DLD1 (cell line): ENCODE measurements at regions not wholly inside any gene's neighbourhood (a gene's known extent, or its start where the extent isn't known, plus 50 kb on each side); places are given as distances from the start of the nearest gene placed in this dataset.

ENCODE experiments used
- in situ Hi-C: cut with HindIII; loops from 2 replicates; pipeline ENCODE4 v1.10.0; 2017; ENCODE audit warnings: low sequenced_read_pairs

- in situ Hi-C loops, result no loop called here
Measured at GRCh38 chr2:120579916-120580685, 155.6 kb upstream of the GLI2 start.

GRCh38 chr2:120580709-120581108, 155.0 kb upstream of the GLI2 start:
- in situ Hi-C loops, result no loop called here

GRCh38 chr2:120583121-120583520, 152.5 kb upstream of the GLI2 start:
- in situ Hi-C loops, result no loop called here

GRCh38 chr2:120583851-120584570, 151.7 kb upstream of the GLI2 start:
- in situ Hi-C loops, result no loop called here

- in situ Hi-C loops, result no loop called here
Measured at GRCh38 chr2:120586507-120587278, 149.0 kb upstream of the GLI2 start.

GRCh38 chr2:120587279-120587996, 148.2 kb upstream of the GLI2 start:
- in situ Hi-C loops, result no loop called here

GRCh38 chr2:120587997-120588336, 147.7 kb upstream of the GLI2 start:
- in situ Hi-C loops, result no loop called here

- in situ Hi-C loops, result no loop called here
Measured at GRCh38 chr2:120589771-120590608, 145.7 kb upstream of the GLI2 start.

GRCh38 chr2:120590841-120591240, 144.8 kb upstream of the GLI2 start:
- in situ Hi-C loops, result no loop called here

GRCh38 chr2:120591572-120591971, 144.1 kb upstream of the GLI2 start:
- in situ Hi-C loops, result no loop called here

- in situ Hi-C loops, result no loop called here
Measured at GRCh38 chr2:120592084-120592483, 143.6 kb upstream of the GLI2 start.

- in situ Hi-C loops, result no loop called here
Measured at GRCh38 chr2:120593921-120594686, 141.6 kb upstream of the GLI2 start.

GRCh38 chr2:120594856-120595685, 140.6 kb upstream of the GLI2 start:
- in situ Hi-C loops, result no loop called here

- in situ Hi-C loops, result no loop called here
Measured at GRCh38 chr2:120595739-120596138, 139.9 kb upstream of the GLI2 start.

- in situ Hi-C loops, result no loop called here
Measured at GRCh38 chr2:120596191-120596811, 139.4 kb upstream of the GLI2 start.

- in situ Hi-C loops, result no loop called here
Measured at GRCh38 chr2:120596990-120597594, 138.6 kb upstream of the GLI2 start.

- in situ Hi-C loops, result no loop called here
Measured at GRCh38 chr2:120597595-120598193, 138.0 kb upstream of the GLI2 start.
